C4-2B (cell line): ENCODE measurements at regions not wholly inside any gene's neighbourhood (a gene's known extent, or its start where the extent isn't known, plus 50 kb on each side); places are given as distances from the start of the nearest gene placed in this dataset.

Experiments used
- H3K27ac ChIP-seq: fragments of 450-650 bp; 2 replicates; pipeline ENCODE4 v1.5.1; 2017
- CTCF ChIP-seq: fragments of 450-650 bp; conservative IDR thresholded peaks from 2 replicates; pipeline ENCODE4 v1.5.1; 2017; ENCODE audit warnings: mild to moderate bottlenecking
- ZFX ChIP-seq: fragments of 450-650 bp; IDR thresholded peaks from 2 replicates; pipeline ENCODE4 v1.6.1; 2017

DNA sequence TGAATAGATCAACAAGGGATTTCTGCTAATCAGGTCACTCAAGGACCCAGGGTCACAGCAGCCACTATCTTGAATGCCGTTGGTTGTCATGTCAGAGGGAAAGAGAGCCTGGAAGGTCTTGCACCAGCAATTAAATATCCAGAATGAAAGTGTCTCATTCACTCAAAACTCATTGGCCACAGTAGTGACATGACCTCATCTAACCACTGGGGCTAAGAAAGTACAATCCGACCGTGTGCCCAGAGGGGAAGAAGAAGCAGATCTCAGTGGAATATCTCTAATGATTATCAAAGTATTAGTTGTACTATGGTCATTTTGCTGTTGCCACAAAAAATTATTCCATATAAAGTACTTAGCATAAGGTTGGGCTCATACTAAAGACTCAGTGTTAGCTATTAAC, 210.0 kb downstream of the QDPR start:
- H3K27ac ChIP-seq: no peak overlapping the region
- no peak for TF ChIP-seq CTCF

DNA sequence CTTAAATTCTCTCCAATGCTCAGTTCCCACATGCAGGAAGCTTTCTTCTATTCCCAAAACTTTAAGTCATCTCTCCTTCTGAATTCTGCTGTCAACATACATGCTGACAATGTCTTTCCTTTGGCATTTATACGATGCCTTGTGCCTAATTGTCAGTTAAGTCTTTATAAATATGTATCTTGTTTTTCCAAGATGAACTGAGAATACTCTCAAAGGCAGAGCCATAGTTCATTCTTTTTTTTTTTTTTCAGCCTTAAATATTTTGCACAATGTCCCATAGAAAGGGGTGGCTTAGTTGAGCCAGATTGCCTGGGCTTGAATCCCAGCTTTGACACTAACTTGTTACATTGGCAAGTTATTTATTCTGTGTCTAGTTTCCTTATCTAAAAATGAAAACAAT, 210.6 kb downstream of the QDPR start:
- no peak overlapping the region for H3K27ac ChIP-seq
- TF ChIP-seq CTCF (no peak), ZFX (no peak)

DNA sequence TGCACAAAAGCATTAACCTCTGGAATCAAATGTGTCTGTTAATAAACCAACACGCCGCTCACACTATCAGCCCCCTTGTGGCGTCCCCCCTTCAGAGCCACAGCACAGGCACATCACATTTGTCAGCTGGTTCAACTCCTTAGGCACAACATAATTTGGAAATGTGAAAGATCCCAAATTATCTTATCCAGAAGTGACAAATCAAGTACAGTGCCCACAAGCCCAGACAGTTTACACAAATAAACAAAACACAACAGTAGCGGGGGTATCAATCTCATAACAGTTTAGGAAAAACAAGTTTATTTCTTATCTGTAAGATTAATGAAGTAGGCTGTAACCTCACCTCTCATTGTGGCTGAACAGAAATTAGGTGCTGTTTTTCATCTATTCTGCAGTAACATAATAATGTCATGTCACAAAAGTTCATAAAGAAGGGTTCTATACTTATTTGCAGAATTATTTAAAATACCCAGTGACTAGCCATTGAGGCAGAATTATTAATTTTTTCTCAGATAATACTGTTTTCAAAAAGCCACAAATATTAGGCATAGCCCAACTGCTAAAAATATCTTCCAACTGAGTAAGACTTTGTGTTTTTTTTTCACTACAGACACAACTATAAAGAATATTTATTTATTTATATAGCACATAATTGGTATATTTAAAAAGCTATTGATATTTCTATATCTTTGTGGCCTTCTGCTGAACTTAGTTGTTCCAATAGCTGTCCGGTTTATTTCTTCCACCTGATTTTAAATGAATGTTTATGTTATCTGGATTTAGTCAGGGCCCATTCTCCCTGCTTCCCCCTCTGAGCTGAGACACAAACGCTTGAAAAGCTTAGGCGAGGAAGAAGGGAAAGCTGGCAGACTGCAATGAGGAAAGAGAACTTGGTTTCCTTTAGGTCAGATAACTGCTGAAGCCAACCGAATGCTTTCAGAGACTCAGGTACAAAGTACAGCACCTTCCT, 214.7 kb downstream of the QDPR start:
- no peak for TF ChIP-seq CTCF
- no peak for TF ChIP-seq ZFX
- H3K27ac ChIP-seq: no peak overlapping the region

GRCh38 chr4:17293901-17294300, 218.0 kb downstream of the QDPR start:
- H3K27ac ChIP-seq: no peak overlapping the region
- TF ChIP-seq CTCF (no peak), ZFX (no peak)

DNA sequence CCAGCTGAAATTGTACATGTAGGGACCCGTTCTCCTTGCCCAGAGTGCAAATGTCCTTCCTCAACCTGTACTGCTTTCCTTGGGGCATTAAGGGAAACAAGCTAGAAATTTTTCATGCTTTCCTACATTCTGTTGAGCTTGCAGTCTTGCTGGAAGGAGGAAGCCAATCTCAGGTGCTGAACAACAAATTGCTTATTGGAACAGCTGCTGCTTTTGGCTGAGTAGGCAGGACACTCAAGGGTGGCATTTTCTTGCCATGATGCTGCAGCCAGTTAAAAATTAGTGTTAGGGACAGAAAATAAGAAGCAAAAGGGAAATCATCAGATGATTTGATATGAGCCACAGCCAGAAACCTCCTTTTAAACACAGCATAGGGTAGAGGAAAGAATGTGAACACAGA, 223.7 kb downstream of the QDPR start:
- TF ChIP-seq ZFX: no peak
- no peak for TF ChIP-seq CTCF
- no peak overlapping the region for H3K27ac ChIP-seq

- TF ChIP-seq ZFX (no peak), CTCF (no peak)
These were observed 225.0 kb downstream of the QDPR start for GRCh38 chr4:17286752-17287460.

GRCh38 chr4:17285747-17286146, 226.1 kb downstream of the QDPR start:
- no peak overlapping the region for H3K27ac ChIP-seq
- TF ChIP-seq CTCF (no peak), ZFX (no peak)

More at GRCh38 chr4:17286752-17287460, 225.0 kb downstream of the QDPR start:
- H3K27ac ChIP-seq: no peak overlapping the region
